Hepatocyte (in vitro differentiated cells): ENCODE measurements at regions not wholly inside any gene's neighbourhood (a gene's known extent, or its start where the extent isn't known, plus 50 kb on each side); places are given as distances from the start of the nearest gene placed in this dataset.

Experiments
- DNase-seq: peaks from one replicate; pipeline ENCODE4 v3.0.0-alpha.2; 2016; ENCODE audit warnings: low spot score
- H2AFZ ChIP-seq: fragments of 200-600 bp; sonication (generic); 2 replicates; pipeline ENCODE4 v1.6.0; 2016; ENCODE audit warnings: antibody characterized with exemption, mild to moderate bottlenecking
- H3K27ac ChIP-seq: fragments of 200-600 bp; sonication (generic); 2 replicates; pipeline ENCODE4 v1.5.1; 2016; ENCODE audit warnings: mild to moderate bottlenecking
- H3K27me3 ChIP-seq: fragments of 200-600 bp; sonication (generic); 2 replicates; pipeline ENCODE4 v1.6.1; 2016
- H3K36me3 ChIP-seq: fragments of 200-600 bp; sonication (generic); replicated peaks from 2 replicates; pipeline ENCODE4 v1.5.1; 2016; ENCODE audit warnings: low read depth; ENCODE audit not compliant: insufficient read depth
- H3K4me1 ChIP-seq: fragments of 200-600 bp; sonication (generic); 2 replicates; pipeline ENCODE4 v1.5.1; 2016; ENCODE audit warnings: mild to moderate bottlenecking, moderate library complexity; ENCODE audit not compliant: insufficient read depth
- H3K4me2 ChIP-seq: fragments of 200-600 bp; sonication (generic); 2 replicates; pipeline ENCODE4 v1.6.0; 2016
- H3K4me3 ChIP-seq: fragments of 200-600 bp; sonication (generic); 2 replicates; pipeline ENCODE4 v1.5.1; 2016; ENCODE audit warnings: mild to moderate bottlenecking
- H3K79me2 ChIP-seq: fragments of 200-600 bp; sonication (generic); 2 replicates; pipeline ENCODE4 v1.6.0; 2017; ENCODE audit warnings: mild to moderate bottlenecking
- H3K9me2 ChIP-seq: fragments of 200-600 bp; sonication (generic); replicated peaks from 2 replicates; pipeline ENCODE4 v1.6.0; 2017; ENCODE audit warnings: mild to moderate bottlenecking; ENCODE audit not compliant: insufficient read depth
- H3K9me3 ChIP-seq: fragments of 200-600 bp; sonication (generic); 2 replicates; pipeline ENCODE4 v1.5.1; 2016; ENCODE audit warnings: low read depth, mild to moderate bottlenecking
- H4K20me1 ChIP-seq: fragments of 200-600 bp; sonication (generic); 2 replicates; pipeline ENCODE4 v1.6.0; 2016; ENCODE audit warnings: mild to moderate bottlenecking; ENCODE audit not compliant: insufficient read depth, poor library complexity, severe bottlenecking
- CTCF ChIP-seq: fragments of 200-600 bp; sonication (generic); IDR thresholded peaks from 2 replicates; pipeline ENCODE4 v1.5.1; 2016; ENCODE audit warnings: antibody characterized with exemption, mild to moderate bottlenecking; ENCODE audit not compliant: poor library complexity
- EZH2 ChIP-seq: fragments of 200-600 bp; sonication (generic); IDR thresholded peaks from 2 replicates; pipeline ENCODE4 v1.6.1; 2016; ENCODE audit warnings: antibody characterized with exemption, mild to moderate bottlenecking, borderline replicate concordance
- EZH2phosphoT487 ChIP-seq: fragments of 200-600 bp; sonication (generic); IDR thresholded peaks from one replicate; pipeline ENCODE4 v1.6.1; 2018; ENCODE audit warnings: antibody characterized with exemption, mild to moderate bottlenecking, low read depth, moderate library complexity; ENCODE audit not compliant: unreplicated experiment, severe bottlenecking
- WGBS: methylation state at CpG from one replicate; pipeline ENCODE4 v1.1.6; 2016; ENCODE audit warnings: low lambda C conversion rate; ENCODE audit errors: missing lambda C conversion rate; 5-methylcytosine and 5-hydroxymethylcytosine counted together

- peak; percentile 19 for DNase-seq
These were observed 88.6 kb upstream of the PLXNA2 start for GRCh38 chr1:208332774-208333126.

GRCh38 chr1:208333676-208334075 is 89.5 kb upstream of the PLXNA2 start:
- no peak for TF ChIP-seq EZH2phosphoT487
- TF ChIP-seq CTCF = no peak
- TF ChIP-seq EZH2 = no peak
- H3K27ac ChIP-seq = no peak overlapping the region
- H3K79me2 ChIP-seq = no peaks in the 10 kb centered on the region
- H3K9me2 ChIP-seq = no peaks in the 10 kb centered on the region
- no peak overlapping the region for H3K4me2 ChIP-seq
- no peaks in the 10 kb centered on the region for H3K27me3 ChIP-seq
- H3K4me1 ChIP-seq = no peaks in the 10 kb centered on the region
- H4K20me1 ChIP-seq = no peaks in the 10 kb centered on the region
- no peak overlapping the region for H3K4me3 ChIP-seq
- H3K9me3 ChIP-seq = no peaks in the 10 kb centered on the region
- no peak for DNase-seq
- H3K36me3 ChIP-seq = no peaks in the 10 kb centered on the region
- 82% methylated on average over 2 of the region's 2 CpGs for WGBS
- H2AFZ ChIP-seq = no peak overlapping the region

More at GRCh38 chr1:208332774-208333126, 88.6 kb upstream of the PLXNA2 start:
- no peak overlapping the region for H3K4me2 ChIP-seq
- H4K20me1 ChIP-seq = no peaks in the 10 kb centered on the region
- H3K36me3 ChIP-seq = no peaks in the 10 kb centered on the region
- no peak overlapping the region for H3K27ac ChIP-seq
- H3K9me3 ChIP-seq = no peaks in the 10 kb centered on the region
- 58% methylated on average over 1 of the region's 1 CpG for WGBS
- H3K79me2 ChIP-seq = no peaks in the 10 kb centered on the region
- H3K4me1 ChIP-seq = no peaks in the 10 kb centered on the region
- no peaks in the 10 kb centered on the region for H3K9me2 ChIP-seq
- no peak for TF ChIP-seq EZH2phosphoT487
- H3K27me3 ChIP-seq = no peaks in the 10 kb centered on the region
- no peak overlapping the region for H3K4me3 ChIP-seq
- H2AFZ ChIP-seq = no peak overlapping the region

GRCh38 chr1:208335371-208336136 is 91.4 kb upstream of the PLXNA2 start:
- Histone ChIP-seq H3K4me2 (no peak overlapping the region), H3K36me3 (no peaks in the 10 kb centered on the region), H3K4me3 (no peak overlapping the region), H3K9me3 (no peaks in the 10 kb centered on the region), H4K20me1 (no peaks in the 10 kb centered on the region), H3K79me2 (no peaks in the 10 kb centered on the region), H3K27me3 (no peaks in the 10 kb centered on the region), H3K27ac (no peak overlapping the region), H3K9me2 (no peaks in the 10 kb centered on the region), H2AFZ (no peak overlapping the region), H3K4me1 (no peaks in the 10 kb centered on the region)
- WGBS = 79% methylated on average over 9 of the region's 9 CpGs
- TF ChIP-seq EZH2 (no peak), EZH2phosphoT487 (no peak), CTCF (no peak)
- DNase-seq = no peak

- Histone ChIP-seq H3K27ac (no peak overlapping the region), H4K20me1 (no peaks in the 10 kb centered on the region), H3K4me2 (no peak overlapping the region), H2AFZ (no peak overlapping the region), H3K79me2 (no peaks in the 10 kb centered on the region), H3K4me3 (no peak overlapping the region), H3K4me1 (no peaks in the 10 kb centered on the region), H3K27me3 (no peaks in the 10 kb centered on the region), H3K36me3 (no peaks in the 10 kb centered on the region), H3K9me2 (no peaks in the 10 kb centered on the region), H3K9me3 (no peaks in the 10 kb centered on the region)
- WGBS = 89% methylated on average over 6 of the region's 6 CpGs
- no peak for DNase-seq
- TF ChIP-seq EZH2 (no peak), EZH2phosphoT487 (no peak), CTCF (no peak)
These were observed 91.9 kb upstream of the PLXNA2 start for GRCh38 chr1:208336137-208336518.
